GM18511 (cell line): ENCODE measurements at regions not wholly inside any gene's neighbourhood (a gene's known extent, or its start where the extent isn't known, plus 50 kb on each side); places are given as distances from the start of the nearest gene placed in this dataset.

Source experiments
- ATAC-seq: cut with Tn5 transposase; IDR thresholded peaks from one replicate; pipeline ENCODE4 v1.9.1; 2021; ENCODE audit warnings: mild to moderate bottlenecking, moderate library complexity; ENCODE audit not compliant: unreplicated experiment

DNA sequence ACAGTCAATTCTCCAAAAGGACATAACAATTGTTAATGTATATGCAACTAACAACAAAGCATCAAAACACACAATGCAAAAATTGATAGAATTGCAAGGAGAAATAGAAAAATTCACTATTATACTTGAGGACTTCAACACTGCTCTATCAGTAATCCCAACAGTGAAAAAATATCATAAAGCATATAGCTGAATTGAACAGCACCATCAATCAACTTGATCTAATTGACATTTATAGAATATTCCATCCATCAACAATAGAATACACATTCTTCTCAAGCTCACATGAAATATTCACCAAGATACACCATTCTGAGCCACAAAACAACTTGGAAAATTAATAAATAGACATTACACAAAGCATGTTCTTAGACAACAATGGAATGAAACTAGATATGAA, 60.1 kb upstream of the ASXL3 start:
- no peak for ATAC-seq

DNA sequence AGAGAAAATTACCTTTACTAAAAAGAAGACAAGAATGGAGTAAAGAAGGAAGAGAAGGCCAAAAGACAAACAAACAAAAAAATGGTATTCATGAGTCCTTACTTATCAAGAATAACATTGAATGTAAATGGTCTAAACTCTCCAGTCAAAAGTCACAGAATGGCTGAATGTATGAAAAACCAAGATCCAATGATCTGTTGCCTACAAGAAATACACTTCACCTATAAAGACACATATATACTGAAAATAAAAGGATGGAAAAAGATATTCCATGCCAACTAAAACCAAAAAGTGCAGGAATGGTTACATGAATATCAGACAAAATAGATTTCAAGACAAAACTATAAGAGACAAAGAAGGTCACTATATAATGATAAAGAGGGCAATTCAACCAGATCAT, 65.0 kb upstream of the ASXL3 start:
- no peak for ATAC-seq

DNA sequence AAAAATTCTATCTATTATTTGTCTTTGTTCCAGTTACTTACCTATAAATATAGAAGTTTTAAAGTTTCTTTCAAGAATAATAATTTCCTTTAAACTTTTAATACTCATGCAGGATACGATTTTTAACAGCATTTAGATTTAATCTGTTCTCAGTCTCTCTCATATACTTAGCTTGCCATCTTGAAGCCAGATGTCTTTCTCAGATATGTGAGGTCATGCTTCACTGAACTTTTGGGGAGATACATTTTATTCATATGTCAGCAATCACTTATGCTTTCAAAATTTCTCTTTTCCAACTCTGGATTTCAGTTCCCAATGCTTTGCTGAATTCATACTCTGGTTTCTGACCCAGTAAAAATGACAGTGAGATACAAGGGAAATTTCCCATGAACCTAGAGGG, 66.5 kb upstream of the CCDC178 start:
- ATAC-seq = no peak

DNA sequence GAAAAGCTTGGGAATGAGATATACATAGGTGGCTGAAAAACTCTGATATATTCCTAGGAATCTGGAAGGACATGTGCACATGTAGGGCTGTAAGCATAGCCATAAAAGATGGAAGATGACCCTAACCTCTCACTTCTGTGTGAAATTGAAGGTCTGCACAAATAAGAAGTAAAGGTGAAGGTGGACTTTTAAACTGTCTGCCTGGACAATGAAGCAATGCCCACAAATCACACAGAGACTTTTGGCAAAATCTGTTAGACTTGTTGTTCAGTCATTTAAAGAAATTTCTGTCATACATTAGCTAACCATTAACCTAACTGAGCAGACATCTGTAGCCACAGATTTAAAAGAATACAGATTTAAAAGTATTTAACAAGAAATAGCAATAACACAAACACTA, 65.3 kb upstream of the CCDC178 start:
- no peak for ATAC-seq

DNA sequence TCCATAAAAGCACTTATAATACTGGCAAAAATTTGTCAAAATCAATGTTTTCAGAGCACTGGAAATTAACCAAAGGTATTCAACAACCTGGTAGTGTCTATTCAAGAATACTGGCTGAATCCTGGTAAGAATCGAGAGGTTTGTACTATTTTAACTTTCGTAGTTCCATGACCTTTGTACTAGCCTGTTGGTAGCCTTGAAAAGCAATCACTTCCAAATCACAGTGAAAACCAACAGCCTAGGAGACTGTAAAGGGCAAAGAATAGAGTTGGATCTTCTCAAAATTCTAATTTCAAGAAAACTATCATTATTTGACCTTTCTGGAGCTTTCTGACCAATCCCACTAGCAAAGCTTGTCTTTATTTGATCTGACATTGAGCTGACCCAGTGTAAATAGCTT, 64.8 kb upstream of the CCDC178 start:
- ATAC-seq = no peak

DNA sequence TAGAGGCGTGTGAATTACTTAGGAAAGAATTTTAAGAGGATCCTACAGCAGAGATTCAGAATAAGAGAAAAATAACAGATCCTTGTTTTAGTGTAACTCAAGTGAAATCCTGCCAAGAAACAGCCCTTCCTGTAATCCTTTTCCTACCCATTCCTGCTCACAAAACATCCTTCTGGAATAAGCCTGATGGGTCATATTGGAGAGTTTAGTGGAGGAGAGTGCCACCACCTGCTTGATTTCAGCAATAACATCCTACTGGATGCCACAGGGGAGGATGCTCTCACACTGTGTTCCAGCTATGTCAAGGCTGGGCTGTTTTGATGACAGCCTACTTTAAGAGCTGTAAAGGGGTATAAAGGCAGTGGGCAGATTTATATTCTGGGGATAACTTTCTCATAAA, 54.8 kb upstream of the CCDC178 start:
- peak; percentile 47 for ATAC-seq
